ENCODE measurements at regions not wholly inside any gene's neighbourhood (a gene's known extent, or its start where the extent isn't known, plus 50 kb on each side); places are given as distances from the start of the nearest gene placed in this dataset.
"Not testable (repeated sequence)": the region's sequence is repeated elsewhere in the genome, so short reads cannot be mapped to it uniquely, and the experiment has no call there.

DNA sequence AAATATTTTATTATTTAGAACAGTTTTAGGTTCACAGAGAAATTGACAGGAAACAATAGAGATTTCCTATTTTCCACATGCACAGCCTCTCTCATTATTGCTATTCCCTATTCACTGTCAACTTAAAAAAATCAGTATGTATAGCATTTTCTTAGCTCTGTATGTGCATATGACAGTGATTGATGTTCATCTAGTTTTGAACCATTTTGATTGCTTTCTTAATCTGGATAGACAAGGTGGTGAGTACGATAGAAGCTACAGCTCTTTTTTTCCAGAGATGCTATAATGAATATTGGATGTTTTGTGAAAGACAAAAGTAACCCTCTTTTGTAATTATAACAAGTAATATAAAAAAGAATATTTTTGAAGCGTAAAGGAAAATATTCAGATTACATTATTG lies 201.2 kb upstream of the ARRDC3 start:
- Histone ChIP-seq H3K9me3 (no peaks in the 10 kb centered on the region), H3K4me1 (ENCODE audit: insufficient read depth) (no peaks in the 10 kb centered on the region), H3K27me3 (no peaks in the 10 kb centered on the region), H3K36me3 (no peaks in the 10 kb centered on the region), H3K27ac (no peak overlapping the region), H3K4me3 (no peak overlapping the region)
- no peak for DNase-seq
- intact Hi-C loops (cut with DNase I), result no loop called here
- WGBS, 3 donors, result 83 to 90% (median 88%) methylated on average over 2 of the region's 2 CpGs
- no peak for TF ChIP-seq POLR2A (IDR thresholded peaks at IDR 0.05)
- TF ChIP-seq, protein P1, sequence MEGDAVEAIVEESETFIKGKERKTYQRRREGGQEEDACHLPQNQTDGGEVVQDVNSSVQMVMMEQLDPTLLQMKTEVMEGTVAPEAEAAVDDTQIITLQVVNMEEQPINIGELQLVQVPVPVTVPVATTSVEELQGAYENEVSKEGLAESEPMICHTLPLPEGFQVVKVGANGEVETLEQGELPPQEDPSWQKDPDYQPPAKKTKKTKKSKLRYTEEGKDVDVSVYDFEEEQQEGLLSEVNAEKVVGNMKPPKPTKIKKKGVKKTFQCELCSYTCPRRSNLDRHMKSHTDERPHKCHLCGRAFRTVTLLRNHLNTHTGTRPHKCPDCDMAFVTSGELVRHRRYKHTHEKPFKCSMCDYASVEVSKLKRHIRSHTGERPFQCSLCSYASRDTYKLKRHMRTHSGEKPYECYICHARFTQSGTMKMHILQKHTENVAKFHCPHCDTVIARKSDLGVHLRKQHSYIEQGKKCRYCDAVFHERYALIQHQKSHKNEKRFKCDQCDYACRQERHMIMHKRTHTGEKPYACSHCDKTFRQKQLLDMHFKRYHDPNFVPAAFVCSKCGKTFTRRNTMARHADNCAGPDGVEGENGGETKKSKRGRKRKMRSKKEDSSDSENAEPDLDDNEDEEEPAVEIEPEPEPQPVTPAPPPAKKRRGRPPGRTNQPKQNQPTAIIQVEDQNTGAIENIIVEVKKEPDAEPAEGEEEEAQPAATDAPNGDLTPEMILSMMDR (IDR thresholded peaks at IDR 0.05), result no peak
- no peak for TF ChIP-seq EP300 (IDR thresholded peaks at IDR 0.05)

DNA sequence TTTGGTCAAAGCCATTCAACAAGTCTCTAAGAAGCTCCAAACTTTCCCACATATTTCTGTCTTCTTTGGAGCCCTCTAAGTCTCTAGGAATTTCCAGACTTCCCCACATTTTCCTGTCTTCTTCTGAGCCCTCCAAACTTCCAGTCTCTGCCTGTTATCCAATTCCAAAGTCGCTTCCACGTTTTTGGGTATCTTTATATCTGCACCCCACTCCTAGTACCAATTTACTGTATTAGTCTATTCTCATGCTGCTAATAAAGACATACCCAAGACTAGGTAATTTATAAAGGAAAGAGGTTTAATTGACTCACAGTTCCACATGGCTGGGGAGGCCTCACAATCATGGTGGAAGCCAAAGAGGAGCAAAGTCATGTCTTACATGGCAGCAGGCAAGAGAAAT lies 182.9 kb upstream of the ARRDC3 start:
- H3K4me1 ChIP-seq (ENCODE audit: insufficient read depth); H3K4me3 ChIP-seq; DNase-seq; intact Hi-C loops (cut with DNase I); H3K36me3 ChIP-seq; H3K27ac ChIP-seq; H3K27me3 ChIP-seq; H3K9me3 ChIP-seq: not testable (repeated sequence)
- WGBS, 3 donors, result 87 to 96% (median 88%) methylated on average over 2 of the region's 2 CpGs

DNA sequence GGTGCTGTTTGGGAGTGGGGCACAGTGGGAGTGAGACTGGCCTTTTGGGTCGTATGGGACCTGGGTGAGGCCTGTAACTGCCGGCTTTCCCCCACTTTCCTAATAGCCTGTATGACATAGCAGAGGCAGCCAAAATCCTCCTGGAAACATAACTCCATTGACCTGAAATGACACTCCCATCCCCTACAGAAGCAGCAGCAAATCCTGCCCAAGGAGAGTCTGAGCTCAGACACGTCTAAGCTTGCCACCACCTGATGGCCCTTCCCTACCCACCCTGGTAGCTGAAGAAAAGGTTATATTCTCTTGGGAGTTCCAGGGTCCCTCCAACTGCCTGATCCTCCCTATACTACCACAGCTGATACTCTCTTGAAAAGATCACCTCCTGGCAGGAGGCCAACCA lies 179.8 kb upstream of the ARRDC3 start:
- H3K27ac ChIP-seq, result no peak overlapping the region
- no peaks in the 10 kb centered on the region for H3K9me3 ChIP-seq
- no peaks in the 10 kb centered on the region for H3K36me3 ChIP-seq
- H3K27me3 ChIP-seq, result no peaks in the 10 kb centered on the region
- H3K4me3 ChIP-seq, result no peak overlapping the region
- TF ChIP-seq, protein P1 (IDR thresholded peaks at IDR 0.05), result no peak
- no peak for DNase-seq
- no peaks in the 10 kb centered on the region for H3K4me1 ChIP-seq (ENCODE audit: insufficient read depth)
- 81 to 83% (median 81%) methylated on average over 3 of the region's 3 CpGs for WGBS, 3 donors
- intact Hi-C loops (cut with DNase I), result no loop called here

- intact Hi-C loops (cut with DNase I), result no loop called here
- no peak for DNase-seq
- Histone ChIP-seq H3K4me1 (ENCODE audit: insufficient read depth) (no peaks in the 10 kb centered on the region), H3K27me3 (no peaks in the 10 kb centered on the region), H3K36me3 (no peaks in the 10 kb centered on the region), H3K4me3 (no peak overlapping the region), H3K9me3 (no peaks in the 10 kb centered on the region), H3K27ac (no peak overlapping the region)
- TF ChIP-seq EP300 (IDR thresholded peaks at IDR 0.05) (no peak), POLR2A (IDR thresholded peaks at IDR 0.05) (no peak)
- TF ChIP-seq, protein P1 (IDR thresholded peaks at IDR 0.05), result no peak
Observed at GRCh38 chr5:91541696-91542095, 158.6 kb upstream of the ARRDC3 start.

- Histone ChIP-seq H3K4me1 (ENCODE audit: insufficient read depth) (no peaks in the 10 kb centered on the region), H3K9me3 (no peaks in the 10 kb centered on the region), H3K36me3 (no peaks in the 10 kb centered on the region), H3K4me3 (no peak overlapping the region), H3K27me3 (no peaks in the 10 kb centered on the region), H3K27ac (no peak overlapping the region)
- no peak for DNase-seq
- intact Hi-C loops (cut with DNase I), result no loop called here
- 52 to 56% (median 55%) methylated on average over 4 of the region's 4 CpGs for WGBS, 3 donors
- TF ChIP-seq, protein P1 (IDR thresholded peaks at IDR 0.05), result no peak
- TF ChIP-seq EP300 (IDR thresholded peaks at IDR 0.05) (no peak), POLR2A (IDR thresholded peaks at IDR 0.05) (no peak)
Observed at GRCh38 chr5:91538179-91538578, 155.1 kb upstream of the ARRDC3 start.
